Temporal lobe (tissue), 1 donor: ENCODE measurements at regions not wholly inside any gene's neighbourhood (a gene's known extent, or its start where the extent isn't known, plus 50 kb on each side); places are given as distances from the start of the nearest gene placed in this dataset. TPM values are rescaled to one million over a fixed set of nuclear protein-coding genes. Genes with fewer than 3 reads are reported as not detected.

ENCODE experiments used
- small RNA-seq: library from RNA; depleted of rRNA; stranded (forward); fragments of <200 nt; gene quantifications from one replicate; pipeline ENCODE3, GENCODE V24; 2014; ENCODE audit warnings: low replicate concordance

Small RNA genes in the stretch of these regions (small RNA-seq; reads per million reads assigned to genes)
- not detected for gene RNA5SP353
- not detected for gene RNU6-590P
